ENCODE measurements at regions not wholly inside any gene's neighbourhood (a gene's known extent, or its start where the extent isn't known, plus 50 kb on each side); places are given as distances from the start of the nearest gene placed in this dataset.
"Not testable (repeated sequence)": the region's sequence is repeated elsewhere in the genome, so short reads cannot be mapped to it uniquely, and the experiment has no call there.

- no peak overlapping the region for H3K27ac Mint-ChIP-seq
- H3K36me3 Mint-ChIP-seq (ENCODE audit: insufficient read depth in 2 of 2): peaks cover 2 to 3% of the 10 kb centered on the region in 2 donors
- no peak overlapping the region for H3K4me3 Mint-ChIP-seq
- peaks cover 6% of the 10 kb centered on the region for H3K27me3 Mint-ChIP-seq (ENCODE audit: low read depth)
- ATAC-seq (replicated peaks in 1 of 2) (no peak), DNase-seq (no peak)
- peaks cover 0 to 3% of the 10 kb centered on the region in 2 donors for H3K9me3 Mint-ChIP-seq
- no peaks in the 10 kb centered on the region for H3K4me1 Mint-ChIP-seq (ENCODE audit: low read depth)
These were observed 1001.1 kb downstream of the BRD1 start for GRCh38 chr22:48826546-48826945.

GRCh38 chr22:48825802-48826520, 1001.7 kb downstream of the BRD1 start:
- no peak for DNase-seq
- no peak for ATAC-seq (replicated peaks in 1 of 2)
- Mint-ChIP-seq H3K27me3 (ENCODE audit: low read depth) (peaks cover 6% of the 10 kb centered on the region), H3K4me1 (ENCODE audit: low read depth) (no peaks in the 10 kb centered on the region), H3K36me3 (ENCODE audit: insufficient read depth in 2 of 2) (peaks cover 2 to 3% of the 10 kb centered on the region in 2 donors), H3K4me3 (no peak overlapping the region), H3K27ac (no peak overlapping the region), H3K9me3 (no peaks in the 10 kb centered on the region)

DNA sequence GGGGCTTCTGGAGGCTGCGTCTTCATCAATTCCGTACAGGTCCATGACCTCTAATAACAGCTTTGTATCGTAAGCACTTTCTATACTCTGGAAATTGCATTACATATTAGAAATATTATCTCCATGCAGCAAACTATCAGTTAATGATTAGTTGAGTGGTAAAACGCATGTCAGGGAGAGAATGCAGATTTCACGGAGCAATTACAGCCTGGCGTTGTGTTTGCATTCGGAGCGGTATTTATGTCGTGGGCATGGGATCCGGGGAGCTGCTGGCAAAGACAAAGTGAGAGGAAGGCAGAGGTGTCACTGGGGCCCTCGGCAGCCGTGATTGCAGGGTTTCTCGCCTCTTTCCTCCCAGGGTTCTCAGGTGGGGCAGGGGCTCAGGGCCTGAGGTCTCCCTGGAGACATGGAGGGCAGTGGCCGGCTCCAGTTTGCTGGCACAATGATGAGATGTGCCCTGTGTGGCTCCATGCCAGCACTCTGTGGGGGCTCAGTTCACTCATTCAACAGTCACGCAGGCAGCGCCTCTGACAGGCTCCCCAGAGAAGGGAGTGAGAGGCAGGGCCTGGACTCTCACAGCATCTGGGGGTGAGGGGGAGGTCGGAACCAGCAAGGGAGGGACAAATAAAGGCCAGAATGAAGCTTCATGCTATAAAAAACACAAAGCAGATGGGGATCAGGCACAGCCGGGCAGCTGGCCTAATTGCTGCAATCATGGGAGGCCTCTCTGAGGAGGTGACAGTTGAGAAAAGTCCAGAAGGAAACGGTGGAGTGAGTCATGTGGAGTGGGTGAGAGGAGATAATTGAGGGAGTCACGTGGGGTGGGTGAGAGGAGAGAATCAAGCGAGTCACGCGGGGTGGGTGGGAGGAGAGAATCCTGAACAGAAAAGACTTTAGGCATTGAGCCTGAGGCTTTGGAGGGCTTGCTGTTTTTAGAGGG, 1002.7 kb downstream of the BRD1 start:
- Mint-ChIP-seq H3K9me3 (no peaks in the 10 kb centered on the region), H3K27me3 (ENCODE audit: low read depth) (peaks cover 6% of the 10 kb centered on the region), H3K4me3 (no peak overlapping the region), H3K27ac (no peak overlapping the region), H3K36me3 (ENCODE audit: insufficient read depth in 2 of 2) (peaks cover 2% of the 10 kb centered on the region in 2 donors), H3K4me1 (ENCODE audit: low read depth) (no peaks in the 10 kb centered on the region)
- no peak for ATAC-seq (replicated peaks in 1 of 2)
- no peak for DNase-seq

- Mint-ChIP-seq H3K4me3 (no peak overlapping the region), H3K4me1 (ENCODE audit: low read depth) (no peaks in the 10 kb centered on the region), H3K36me3 (ENCODE audit: insufficient read depth in 2 of 2) (no peaks in the 10 kb centered on the region), H3K9me3 (no peaks in the 10 kb centered on the region), H3K27me3 (ENCODE audit: low read depth) (no peaks in the 10 kb centered on the region), H3K27ac (no peak overlapping the region)
- ATAC-seq (replicated peaks in 1 of 2) (no peak), DNase-seq (no peak)
These were observed 1003.7 kb downstream of the BRD1 start for GRCh38 chr22:48823941-48824340.

- Mint-ChIP-seq H3K27me3 (ENCODE audit: low read depth) (peaks cover under 1% of the 10 kb centered on the region), H3K36me3 (ENCODE audit: insufficient read depth in 2 of 2) (no peaks in the 10 kb centered on the region), H3K27ac (no peak overlapping the region), H3K4me3 (no peak overlapping the region), H3K4me1 (ENCODE audit: low read depth) (no peaks in the 10 kb centered on the region), H3K9me3 (no peaks in the 10 kb centered on the region)
- DNase-seq: no peak
- ATAC-seq (replicated peaks in 1 of 2): no peak
These were observed 1005.1 kb downstream of the BRD1 start for GRCh38 chr22:48822278-48823233.

DNA sequence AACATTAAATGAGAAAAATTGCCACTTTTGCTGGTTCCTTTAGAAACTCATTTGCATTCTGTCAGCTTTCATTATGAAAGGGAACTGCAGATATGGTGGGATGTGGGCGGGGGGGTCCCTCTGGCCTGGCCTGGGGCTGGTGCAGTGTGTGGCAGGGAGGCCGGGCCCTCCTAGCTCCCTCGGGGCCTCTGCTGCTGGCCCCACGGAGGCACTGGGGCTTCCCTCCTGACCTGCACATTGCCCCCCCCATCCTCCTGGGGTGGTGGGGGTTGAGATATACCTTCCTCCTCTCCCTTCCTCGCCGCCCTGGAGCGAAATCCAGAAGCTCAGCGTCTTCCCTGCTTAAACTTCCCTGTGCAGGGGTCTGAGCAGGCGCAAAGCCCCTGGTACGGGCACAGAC, 1005.9 kb downstream of the BRD1 start:
- no peak for ATAC-seq (replicated peaks in 1 of 2)
- no peak for DNase-seq
- Mint-ChIP-seq H3K9me3 (no peaks in the 10 kb centered on the region), H3K27me3 (ENCODE audit: low read depth) (peaks cover 8% of the 10 kb centered on the region), H3K27ac (no peak overlapping the region), H3K4me3 (no peak overlapping the region), H3K36me3 (ENCODE audit: insufficient read depth in 2 of 2) (no peaks in the 10 kb centered on the region), H3K4me1 (ENCODE audit: low read depth) (no peaks in the 10 kb centered on the region)

- no peak for ATAC-seq (replicated peaks in 1 of 2)
- Mint-ChIP-seq H3K4me3 (no peak overlapping the region), H3K27me3 (ENCODE audit: low read depth) (peaks cover 13% of the 10 kb centered on the region), H3K4me1 (ENCODE audit: low read depth) (no peaks in the 10 kb centered on the region), H3K9me3 (no peaks in the 10 kb centered on the region), H3K36me3 (ENCODE audit: insufficient read depth in 2 of 2) (no peaks in the 10 kb centered on the region), H3K27ac (no peak overlapping the region)
- DNase-seq: no peak
These were observed 1006.4 kb downstream of the BRD1 start for GRCh38 chr22:48821346-48821690.

- no peak overlapping the region for H3K27ac Mint-ChIP-seq
- ATAC-seq (replicated peaks in 1 of 2) (no peak), DNase-seq (no peak)
These were observed 1007.0 kb downstream of the BRD1 start for GRCh38 chr22:48820481-48821345.

GRCh38 chr22:48819961-48820360, 1007.7 kb downstream of the BRD1 start:
- ATAC-seq (replicated peaks in 1 of 2): no peak
- no peaks in the 10 kb centered on the region for H3K36me3 Mint-ChIP-seq (ENCODE audit: insufficient read depth in 2 of 2)
- DNase-seq: no peak
- H3K27me3 Mint-ChIP-seq (ENCODE audit: low read depth): peaks cover 16% of the 10 kb centered on the region
- no peaks in the 10 kb centered on the region for H3K4me1 Mint-ChIP-seq (ENCODE audit: low read depth)
- no peaks in the 10 kb centered on the region for H3K9me3 Mint-ChIP-seq
- no peak overlapping the region for H3K27ac Mint-ChIP-seq
- no peak overlapping the region for H3K4me3 Mint-ChIP-seq

More at GRCh38 chr22:48820481-48821345, 1007.0 kb downstream of the BRD1 start:
- H3K4me3 Mint-ChIP-seq: no peak overlapping the region
- H3K9me3 Mint-ChIP-seq: no peaks in the 10 kb centered on the region
- peaks cover 14% of the 10 kb centered on the region for H3K27me3 Mint-ChIP-seq (ENCODE audit: low read depth)
- H3K36me3 Mint-ChIP-seq (ENCODE audit: insufficient read depth in 2 of 2): no peaks in the 10 kb centered on the region
- no peaks in the 10 kb centered on the region for H3K4me1 Mint-ChIP-seq (ENCODE audit: low read depth)

- no peaks in the 10 kb centered on the region for H3K9me3 Mint-ChIP-seq
- ATAC-seq (replicated peaks in 1 of 2) (no peak), DNase-seq (no peak)
- no peaks in the 10 kb centered on the region for H3K4me1 Mint-ChIP-seq (ENCODE audit: low read depth)
- peaks cover 19% of the 10 kb centered on the region for H3K27me3 Mint-ChIP-seq (ENCODE audit: low read depth)
- no peak overlapping the region for H3K4me3 Mint-ChIP-seq
- H3K36me3 Mint-ChIP-seq (ENCODE audit: insufficient read depth in 2 of 2): no peaks in the 10 kb centered on the region
- H3K27ac Mint-ChIP-seq: no peak overlapping the region
These were observed 1008.4 kb downstream of the BRD1 start for GRCh38 chr22:48819232-48819631.

DNA sequence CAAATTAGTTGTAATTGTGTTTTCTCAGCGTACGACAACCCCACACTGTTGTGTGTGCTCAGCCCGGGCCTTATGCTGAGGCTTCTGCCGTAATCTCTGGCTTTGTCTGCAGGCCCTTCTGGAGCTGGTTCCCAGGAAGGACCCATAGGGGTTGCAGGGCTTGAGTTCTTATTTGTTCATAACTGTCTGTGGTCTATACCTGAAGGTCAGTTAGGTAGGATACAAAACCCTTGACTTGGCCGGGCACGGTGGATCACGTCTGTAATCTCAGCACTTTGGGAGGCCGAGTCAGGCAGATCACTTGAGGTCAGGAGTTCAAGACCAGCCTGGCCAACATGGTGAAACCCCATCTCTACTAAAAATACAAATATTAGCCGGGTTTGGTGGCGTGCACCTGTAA, 1010.2 kb downstream of the BRD1 start:
- not testable (repeated sequence) for H3K9me3 Mint-ChIP-seq; H3K4me1 Mint-ChIP-seq (ENCODE audit: low read depth); H3K4me3 Mint-ChIP-seq; ATAC-seq (replicated peaks in 1 of 2); H3K27ac Mint-ChIP-seq; DNase-seq; H3K36me3 Mint-ChIP-seq (ENCODE audit: insufficient read depth in 2 of 2)
- peaks cover 19% of the 10 kb centered on the region for H3K27me3 Mint-ChIP-seq (ENCODE audit: low read depth)

DNA sequence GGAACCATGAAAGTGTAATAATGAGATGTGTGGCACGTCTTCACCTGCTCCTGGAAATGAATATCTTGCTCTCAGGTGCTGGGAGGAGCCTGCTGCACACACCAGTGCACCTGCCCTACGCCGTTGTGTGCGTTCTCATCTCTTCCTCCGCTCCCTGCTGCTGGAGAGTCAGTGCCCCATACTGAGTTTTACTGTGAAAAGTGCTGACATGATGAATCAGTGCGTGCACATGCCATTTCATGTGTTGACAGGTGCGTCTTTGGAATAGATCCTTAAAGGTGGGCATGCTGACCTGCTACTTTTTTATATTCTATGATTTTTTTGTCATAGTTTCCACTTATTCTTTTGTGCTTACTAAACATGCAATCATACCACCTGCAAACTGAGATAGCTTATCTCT, 1015.8 kb downstream of the BRD1 start:
- H3K27ac Mint-ChIP-seq: no peak overlapping the region

More for the DNA sequence above, 1015.8 kb downstream of the BRD1 start:
- no peak overlapping the region for H3K4me3 Mint-ChIP-seq
- H3K36me3 Mint-ChIP-seq (ENCODE audit: insufficient read depth in 2 of 2): no peaks in the 10 kb centered on the region
- no peak for ATAC-seq (replicated peaks in 1 of 2)
- H3K9me3 Mint-ChIP-seq: no peaks in the 10 kb centered on the region
- H3K4me1 Mint-ChIP-seq (ENCODE audit: low read depth): no peaks in the 10 kb centered on the region
- no peak for DNase-seq
- H3K27me3 Mint-ChIP-seq (ENCODE audit: low read depth): peaks cover 23% of the 10 kb centered on the region
